CD8-positive, alpha-beta memory T cell (primary cell): ENCODE measurements at regions not wholly inside any gene's neighbourhood (a gene's known extent, or its start where the extent isn't known, plus 50 kb on each side); places are given as distances from the start of the nearest gene placed in this dataset.
"Not testable (repeated sequence)": the region's sequence is repeated elsewhere in the genome, so short reads cannot be mapped to it uniquely, and the experiment has no call there.

Experiments
- CTCF ChIA-PET: fragments of 350-600 bp; sonication (Branson Sonifier 250); formaldehyde crosslinking; loops from one replicate; lab custom pipeline; 2021; ENCODE audit warnings: antibody characterized with exemption; lab: Charles Lee
- POLR2A ChIA-PET: fragments of 350-600 bp; sonication (Branson Sonifier 250); formaldehyde crosslinking; loops from one replicate; lab custom pipeline; 2021; ENCODE audit warnings: antibody characterized with exemption; lab: Charles Lee
- DNase-seq, 5 donors: peaks; one replicate each; pipeline versions ENCODE4 v3.0.0 to v3.0.0-alpha.2; 2020 to 2022; ENCODE audit warnings: mixed read lengths in 1 of 5
- H3K27ac ChIP-seq: one replicate; pipeline ENCODE4 v1.7.0; 2013; ENCODE audit warnings: low read depth, mild to moderate bottlenecking, low read length, moderate library complexity
- H3K27me3 ChIP-seq: 2 replicates; pipeline ENCODE4 v1.7.0; 2013; ENCODE audit warnings: low read length, mild to moderate bottlenecking; ENCODE audit not compliant: insufficient read depth, poor library complexity, severe bottlenecking
- H3K36me3 ChIP-seq: 2 replicates; pipeline ENCODE4 v1.7.0; 2013; ENCODE audit warnings: mild to moderate bottlenecking, low read length, moderate library complexity; ENCODE audit not compliant: insufficient read depth
- H3K4me1 ChIP-seq: 2 replicates; pipeline ENCODE4 v1.7.0; 2013; ENCODE audit warnings: mild to moderate bottlenecking, low read length, moderate library complexity; ENCODE audit not compliant: insufficient read depth
- H3K4me3 ChIP-seq: 2 replicates; pipeline ENCODE4 v1.7.0; 2013; ENCODE audit warnings: mild to moderate bottlenecking, low read length
- H3K9me3 ChIP-seq: 2 replicates; pipeline ENCODE4 v1.7.0; 2013; ENCODE audit warnings: mild to moderate bottlenecking, low read length
- H3K27ac Mint-ChIP-seq, 8 donors: one replicate each; pipeline ENCODE4 v1.8.0; 2020 to 2021; ENCODE audit warnings: mixed read lengths in 8 of 8, mild to moderate bottlenecking in 6 of 8, inconsistent platforms in 3 of 8, moderate library complexity in 3 of 8
- H3K27me3 Mint-ChIP-seq, 2 donors: one replicate each; pipeline ENCODE4 v1.8.0; 2020 to 2021; ENCODE audit warnings: mixed read lengths in 2 of 2, mild to moderate bottlenecking in 1 of 2, moderate library complexity in 1 of 2
- H3K36me3 Mint-ChIP-seq, 3 donors: one replicate each; pipeline ENCODE4 v1.8.0; 2020 to 2021; ENCODE audit warnings: mixed read lengths in 3 of 3, inconsistent platforms in 1 of 3, mild to moderate bottlenecking in 1 of 3
- H3K4me1 Mint-ChIP-seq, 3 donors: one replicate each; pipeline ENCODE4 v1.8.0; 2020 to 2021; ENCODE audit warnings: mixed read lengths in 3 of 3, inconsistent platforms in 1 of 3, mild to moderate bottlenecking in 1 of 3
- H3K4me3 Mint-ChIP-seq, 7 donors: one replicate each; pipeline ENCODE4 v1.8.0; 2020 to 2021; ENCODE audit warnings: mixed read lengths in 7 of 7, mild to moderate bottlenecking in 6 of 7, moderate library complexity in 4 of 7, inconsistent platforms in 2 of 7
- H3K9me3 Mint-ChIP-seq, 5 donors: one replicate each; pipeline ENCODE4 v1.8.0; 2020 to 2022; ENCODE audit warnings: mixed read lengths in 5 of 5, mild to moderate bottlenecking in 3 of 5, moderate library complexity in 2 of 5, inconsistent platforms in 1 of 5

DNA sequence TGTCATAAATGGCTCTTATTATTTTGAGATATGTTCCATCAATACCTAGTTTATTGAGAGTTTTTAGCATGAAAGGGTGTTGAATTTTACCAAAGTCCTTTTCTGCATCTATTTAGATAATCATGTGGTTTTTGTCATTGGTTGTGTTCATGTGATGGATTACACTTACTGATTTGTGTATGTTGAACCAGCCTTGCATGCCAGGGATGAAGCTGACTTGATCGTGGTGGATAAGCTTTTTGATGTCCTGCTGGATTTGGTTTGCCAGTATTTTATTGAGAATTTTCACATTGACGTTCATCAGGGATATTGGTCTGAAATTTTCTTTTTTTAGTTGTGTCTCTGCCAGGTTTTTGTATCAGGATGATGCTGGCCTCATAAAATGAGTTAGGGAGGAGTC lies 58.5 kb upstream of the CDK6 start:
- DNase-seq, H3K9me3 ChIP-seq, H3K27ac ChIP-seq, H3K4me3 ChIP-seq, H3K4me3 Mint-ChIP-seq, H3K36me3 ChIP-seq, H3K27me3 ChIP-seq, H3K4me1 ChIP-seq, POLR2A ChIA-PET, H3K27ac Mint-ChIP-seq, CTCF ChIA-PET, H3K4me1 Mint-ChIP-seq: not testable (repeated sequence)
- Mint-ChIP-seq H3K27me3 (peaks cover 7 to 10% of the 10 kb centered on the region in 2 donors), H3K36me3 (peaks cover 0 to 38% (median 5%) of the 10 kb centered on the region in 3 donors), H3K9me3 (peaks cover 14 to 28% (median 18%) of the 10 kb centered on the region in 5 donors)

DNA sequence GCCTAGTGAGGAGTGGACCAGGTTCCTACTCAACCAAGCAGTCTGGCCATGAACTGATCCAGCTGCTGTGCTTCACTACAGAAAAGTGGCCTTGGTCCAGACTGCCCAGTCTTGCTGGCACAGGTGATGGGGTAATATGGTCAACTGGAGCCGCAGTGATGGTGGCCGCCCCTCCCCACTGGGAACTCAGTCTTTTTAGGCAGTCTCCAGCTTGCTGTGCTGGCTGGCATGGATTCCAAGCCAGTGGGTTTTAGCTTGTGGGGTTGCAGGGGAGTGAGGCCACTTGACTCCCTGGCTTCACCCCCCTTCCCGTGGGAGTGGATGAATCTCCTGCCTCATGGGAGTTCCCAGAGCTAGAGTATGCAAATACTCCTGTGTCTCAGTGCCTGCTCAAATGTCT lies 52.7 kb upstream of the CDK6 start:
- Mint-ChIP-seq H3K36me3 (no peaks in the 10 kb centered on the region), H3K9me3 (peaks cover 3 to 24% (median 15%) of the 10 kb centered on the region in 5 donors), H3K4me1 (no peaks in the 10 kb centered on the region), H3K27me3 (peaks cover 0 to 3% of the 10 kb centered on the region in 2 donors), H3K27ac (no peak overlapping the region), H3K4me3 (no peak overlapping the region)
- Histone ChIP-seq H3K36me3 (no peaks in the 10 kb centered on the region), H3K27me3 (no peaks in the 10 kb centered on the region), H3K4me1 (no peaks in the 10 kb centered on the region), H3K27ac (no peak overlapping the region), H3K9me3 (no peaks in the 10 kb centered on the region), H3K4me3 (no peak overlapping the region)
- POLR2A ChIA-PET, result no interaction called here
- CTCF ChIA-PET, result no interaction called here
- DNase-seq, result no peak
